HG02623 (cell line): ENCODE measurements at regions not wholly inside any gene's neighbourhood (a gene's known extent, or its start where the extent isn't known, plus 50 kb on each side); places are given as distances from the start of the nearest gene placed in this dataset.
"Not testable (repeated sequence)": the region's sequence is repeated elsewhere in the genome, so short reads cannot be mapped to it uniquely, and the experiment has no call there.

ENCODE experiments used
- ATAC-seq: cut with Tn5 transposase; IDR thresholded peaks from one replicate; pipeline ENCODE4 v1.9.1; 2021; ENCODE audit warnings: moderate library complexity; ENCODE audit not compliant: unreplicated experiment

DNA sequence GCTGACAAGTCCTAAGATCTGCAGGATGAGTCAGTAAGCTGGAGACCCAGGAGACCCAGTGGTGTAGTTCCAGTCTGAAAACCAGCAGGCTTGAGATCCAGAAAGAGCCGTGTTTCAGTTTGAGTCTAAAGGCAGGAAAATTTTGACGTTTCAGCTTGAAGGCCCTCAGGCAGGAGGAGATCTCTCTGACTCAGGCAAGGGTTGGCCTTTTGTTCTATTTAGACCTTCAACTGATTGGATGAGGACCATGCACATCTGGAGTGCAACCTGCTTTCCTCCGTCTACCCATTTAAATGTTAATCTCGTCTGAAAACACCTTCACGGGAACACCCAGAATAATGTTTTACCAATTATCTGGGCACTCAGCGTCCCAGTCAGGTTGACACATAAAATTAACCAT, 69.5 kb downstream of the NPIPA7 start:
- not testable (repeated sequence) for ATAC-seq

GRCh38 chr16:16449712-16450237, 70.8 kb downstream of the NPIPA7 start:
- not testable (repeated sequence) for ATAC-seq

- ATAC-seq: not testable (repeated sequence)
Measured at GRCh38 chr16:16451721-16452410, 72.9 kb downstream of the NPIPA7 start.

DNA sequence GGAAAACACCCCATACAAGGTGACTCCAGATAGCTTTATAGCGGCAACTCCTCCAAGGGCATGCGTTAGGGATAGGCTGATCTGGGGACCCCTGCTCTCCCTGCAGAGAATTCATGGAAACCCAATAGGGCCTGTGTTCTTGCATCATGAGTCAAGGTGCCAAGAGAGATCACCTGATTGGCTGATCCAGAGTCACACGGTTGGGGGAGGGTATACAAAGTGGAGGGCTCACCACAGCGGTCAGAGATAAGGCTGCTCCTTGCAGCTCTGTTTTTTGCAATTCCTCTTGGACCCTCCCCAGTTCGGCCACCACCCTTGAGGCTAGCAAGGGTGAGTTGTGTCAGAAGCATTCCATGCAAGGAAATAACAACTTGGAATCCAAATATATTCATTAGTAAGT, 79.6 kb downstream of the NPIPA7 start:
- not testable (repeated sequence) for ATAC-seq

DNA sequence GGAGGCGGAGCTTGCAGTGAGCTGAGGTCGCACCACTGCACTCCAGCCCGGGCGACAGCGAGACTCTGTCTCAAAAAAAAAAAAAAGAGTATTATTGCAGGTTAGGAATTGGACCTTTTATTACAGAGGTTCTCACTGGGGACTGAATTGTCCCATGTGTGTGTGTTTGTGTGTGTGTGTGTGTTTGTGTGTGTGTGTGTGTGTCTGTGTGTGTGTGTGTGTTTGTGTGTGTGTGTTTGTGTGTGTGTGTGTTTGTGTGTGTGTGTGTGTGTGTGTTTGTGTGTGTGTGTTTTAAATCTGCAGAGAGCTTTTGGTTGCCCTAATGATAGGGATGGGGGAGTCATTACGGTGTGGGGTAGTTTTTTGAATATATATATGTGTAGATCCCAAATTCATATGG, 84.9 kb downstream of the NPIPA7 start:
- not testable (repeated sequence) for ATAC-seq

DNA sequence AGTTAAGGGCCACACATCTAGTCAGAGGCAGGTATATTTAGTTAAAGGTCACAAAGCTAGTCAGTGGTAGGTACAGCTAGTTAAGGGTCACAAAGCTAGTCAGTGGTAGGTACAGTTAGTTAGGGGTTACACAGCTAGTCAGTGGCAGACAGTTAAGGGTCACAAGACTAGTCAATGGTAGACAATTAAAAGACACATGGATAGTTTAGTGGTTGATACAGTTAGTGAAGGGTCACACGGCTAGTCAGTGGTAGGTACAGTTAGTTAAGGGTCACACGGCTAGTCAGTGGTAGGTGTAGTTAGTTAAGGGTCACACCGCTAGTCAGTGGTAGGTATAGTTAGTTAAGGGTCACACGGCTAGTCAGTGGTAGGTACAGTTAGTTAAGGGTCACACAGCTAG, 110.0 kb downstream of the NPIPA7 start:
- not testable (repeated sequence) for ATAC-seq

DNA sequence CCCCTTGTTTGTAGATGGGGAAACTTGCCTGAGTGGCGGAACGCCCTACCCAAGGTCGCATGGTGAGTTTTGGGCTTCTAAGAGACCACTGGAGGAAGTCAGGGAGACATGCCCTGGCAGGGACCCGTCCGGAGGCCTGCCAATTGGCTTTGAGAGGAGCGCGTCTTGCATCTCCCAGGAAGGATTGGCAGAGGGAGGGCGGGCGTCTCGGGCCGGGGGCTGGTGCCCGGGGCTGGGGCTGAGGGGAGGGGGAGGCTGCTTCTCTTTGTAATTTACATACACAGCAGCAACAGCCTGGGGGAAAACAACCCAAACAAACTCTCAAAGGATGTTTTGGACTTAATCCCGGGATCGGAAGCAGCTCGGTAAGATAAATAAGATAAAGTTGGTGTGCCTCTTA, 110.5 kb downstream of the NPIPA7 start:
- ATAC-seq: not testable (repeated sequence)

GRCh38 chr16:16494114-16494513, 115.2 kb downstream of the NPIPA7 start:
- not testable (repeated sequence) for ATAC-seq

- not testable (repeated sequence) for ATAC-seq
Measured at GRCh38 chr16:16494998-16495397, 116.1 kb downstream of the NPIPA7 start.

DNA sequence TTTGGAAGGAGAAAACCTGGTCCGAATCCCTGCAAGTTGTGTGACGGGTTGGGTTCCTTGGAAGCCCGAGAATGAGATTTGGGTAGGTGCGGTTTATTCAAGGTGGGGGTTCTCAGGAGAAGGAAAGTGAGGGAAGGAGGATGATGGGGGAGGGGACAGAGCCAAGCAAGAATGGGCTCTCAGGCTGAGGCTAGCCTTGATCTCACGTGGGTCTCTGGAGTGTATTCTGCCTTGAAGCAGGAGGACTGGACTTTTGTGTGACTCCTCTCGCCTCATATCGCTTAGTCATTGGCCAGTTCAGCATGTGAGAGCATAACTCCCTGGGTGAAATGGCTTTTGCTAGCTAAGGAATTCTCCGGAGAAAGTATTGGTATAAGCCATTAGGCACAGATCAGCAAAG, 120.9 kb downstream of the NPIPA7 start:
- ATAC-seq: not testable (repeated sequence)

DNA sequence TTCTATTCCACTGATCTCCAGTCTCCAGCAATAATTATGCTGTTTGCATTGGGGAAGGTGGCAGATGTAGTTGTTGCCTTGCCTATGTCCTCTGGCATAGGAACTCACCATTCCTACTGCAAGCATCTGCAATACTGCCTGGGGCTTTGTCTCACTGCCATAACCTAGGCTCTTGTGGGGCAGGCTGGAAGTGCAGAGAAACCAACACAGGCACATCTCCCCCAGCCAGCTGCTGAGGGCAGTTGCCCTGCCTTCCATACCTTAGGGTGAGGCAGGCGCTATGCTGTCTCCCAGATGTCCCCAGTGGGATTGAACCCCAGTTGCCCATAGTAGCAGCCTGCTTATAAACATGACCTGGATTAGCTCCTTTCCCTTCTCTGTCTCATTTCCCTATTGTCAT, 128.1 kb downstream of the NPIPA7 start:
- ATAC-seq: not testable (repeated sequence)

GRCh38 chr16:16508344-16508743, 129.4 kb downstream of the NPIPA7 start:
- not testable (repeated sequence) for ATAC-seq

GRCh38 chr16:16519395-16519794, 140.5 kb downstream of the NPIPA7 start:
- ATAC-seq: not testable (repeated sequence)

DNA sequence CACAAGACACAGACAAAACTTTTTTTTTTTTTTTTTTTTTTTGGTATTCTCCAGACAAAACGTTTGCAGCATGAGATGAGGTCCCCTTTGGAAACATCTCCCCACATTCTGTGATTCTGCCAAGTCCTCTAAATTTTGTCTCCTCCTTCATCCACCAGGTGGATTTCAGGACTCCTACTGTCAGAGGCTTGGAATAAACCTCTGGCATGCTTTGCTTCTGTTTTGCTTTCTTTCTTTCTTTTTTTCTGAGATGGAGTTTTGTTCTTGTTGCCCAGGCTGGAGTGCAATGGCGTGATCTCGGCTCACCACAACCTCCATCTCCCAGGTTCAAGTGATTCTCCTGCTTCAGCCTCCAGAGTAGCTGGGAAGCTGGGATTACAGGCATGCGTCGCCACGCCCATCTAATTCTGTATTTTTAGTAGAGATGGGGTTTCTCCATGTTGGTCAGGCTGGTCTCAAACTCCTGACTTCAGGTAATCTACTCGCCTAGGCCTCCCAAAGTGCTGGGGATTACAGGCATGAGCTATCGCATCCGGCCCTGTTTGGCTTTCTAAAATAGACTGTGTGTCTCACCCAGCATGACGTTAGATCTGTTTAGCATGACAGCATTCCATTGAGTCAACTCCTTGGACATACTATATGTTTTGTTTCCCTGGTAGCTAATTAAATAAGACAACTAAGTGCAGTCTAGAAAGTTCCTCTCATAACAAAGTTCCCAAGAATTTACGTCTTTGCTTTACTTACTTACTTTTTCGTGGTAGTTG, 142.5 kb downstream of the NPIPA7 start:
- ATAC-seq: not testable (repeated sequence)

DNA sequence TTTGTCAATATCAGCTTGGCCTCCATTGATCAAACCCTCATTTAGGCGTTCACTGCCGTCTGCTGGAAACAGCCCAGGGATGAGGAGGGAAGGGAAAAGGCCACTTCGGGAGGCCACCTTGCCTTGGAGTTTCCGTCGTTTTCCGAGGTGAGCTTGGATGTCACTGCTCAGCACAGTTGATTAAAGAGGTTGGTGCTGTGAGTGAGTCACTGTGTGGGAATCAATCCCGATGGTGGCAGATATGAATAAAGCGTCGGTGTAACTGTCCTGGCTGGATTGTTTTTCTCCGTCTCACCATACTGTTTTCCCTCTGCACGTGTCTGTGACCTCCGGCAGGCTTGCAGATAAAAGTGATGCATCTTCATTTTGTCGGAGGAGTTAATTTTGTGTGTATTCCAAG, 148.1 kb downstream of the NPIPA7 start:
- not testable (repeated sequence) for ATAC-seq

GRCh38 chr16:16530744-16531143, 151.8 kb downstream of the NPIPA7 start:
- not testable (repeated sequence) for ATAC-seq

GRCh38 chr16:16535565-16535964, 156.6 kb downstream of the NPIPA7 start:
- ATAC-seq: not testable (repeated sequence)

- not testable (repeated sequence) for ATAC-seq
Measured at GRCh38 chr16:16536151-16536550, 157.2 kb downstream of the NPIPA7 start.

DNA sequence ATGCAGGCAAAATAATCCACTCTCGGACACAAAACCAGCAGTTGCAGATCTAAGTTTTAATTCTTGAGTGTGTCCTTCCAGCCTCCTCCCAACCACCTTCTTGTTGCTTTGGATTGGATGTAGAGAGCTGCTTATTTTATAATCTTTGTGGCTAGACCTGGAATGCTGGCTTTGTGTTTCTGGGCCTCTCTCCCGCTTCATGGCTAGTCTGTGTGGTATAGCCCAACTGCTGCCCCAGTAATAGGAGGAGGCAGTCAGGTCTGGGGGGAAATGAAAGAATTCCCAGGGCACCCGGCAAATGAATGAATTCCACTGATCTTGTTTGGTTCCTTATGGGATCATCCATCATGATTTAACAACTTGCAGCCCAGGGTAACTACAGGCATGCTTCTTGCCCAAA, 170.8 kb downstream of the NPIPA7 start:
- not testable (repeated sequence) for ATAC-seq

- not testable (repeated sequence) for ATAC-seq
Measured at GRCh38 chr16:16550824-16551223, 171.9 kb downstream of the NPIPA7 start.

- not testable (repeated sequence) for ATAC-seq
Measured at GRCh38 chr16:16552819-16553340, 173.9 kb downstream of the NPIPA7 start.
